ENCODE measurements at regions not wholly inside any gene's neighbourhood (a gene's known extent, or its start where the extent isn't known, plus 50 kb on each side); places are given as distances from the start of the nearest gene placed in this dataset.
"Not testable (repeated sequence)": the region's sequence is repeated elsewhere in the genome, so short reads cannot be mapped to it uniquely, and the experiment has no call there.

DNA sequence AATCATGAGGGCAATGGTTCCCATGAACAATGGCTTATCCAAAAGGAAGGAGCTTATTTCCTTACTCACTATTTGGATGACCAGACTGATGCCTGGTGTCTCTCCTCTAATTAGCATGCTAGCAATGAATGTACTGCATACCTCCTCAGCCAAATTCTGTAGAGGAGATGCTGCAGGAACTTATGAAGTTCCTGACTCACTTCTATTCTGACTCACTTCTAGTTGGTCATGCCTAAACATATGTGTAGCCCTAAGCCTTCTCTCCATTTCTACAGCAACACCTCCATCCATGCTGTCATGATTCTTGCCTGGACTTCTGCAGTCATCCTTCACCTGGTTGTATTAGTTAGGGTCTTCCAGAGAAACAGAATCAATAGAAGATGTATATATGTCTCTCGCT lies 59.9 kb upstream of the MRPS9 start:
- no peak for DNase-seq

DNA sequence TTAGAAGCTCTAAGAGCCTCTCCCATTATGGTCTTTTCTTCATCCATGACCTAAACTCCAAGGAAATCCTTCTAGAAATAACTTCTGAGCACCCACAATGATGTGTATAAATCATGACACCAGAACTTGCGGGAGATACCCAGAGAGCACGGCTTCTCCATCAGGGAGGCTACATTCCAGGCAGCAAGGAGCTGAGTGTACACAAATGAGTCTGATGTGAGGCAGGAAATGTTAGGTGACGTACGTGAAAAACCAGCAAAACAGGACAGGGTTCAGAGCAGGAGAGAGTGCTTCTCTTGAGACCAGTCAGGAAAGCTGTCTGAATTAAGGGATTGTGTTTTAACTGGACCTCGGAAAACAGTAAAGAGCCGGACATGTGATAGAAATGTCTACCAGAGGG lies 58.1 kb upstream of the MRPS9 start:
- not testable (repeated sequence) for DNase-seq

DNA sequence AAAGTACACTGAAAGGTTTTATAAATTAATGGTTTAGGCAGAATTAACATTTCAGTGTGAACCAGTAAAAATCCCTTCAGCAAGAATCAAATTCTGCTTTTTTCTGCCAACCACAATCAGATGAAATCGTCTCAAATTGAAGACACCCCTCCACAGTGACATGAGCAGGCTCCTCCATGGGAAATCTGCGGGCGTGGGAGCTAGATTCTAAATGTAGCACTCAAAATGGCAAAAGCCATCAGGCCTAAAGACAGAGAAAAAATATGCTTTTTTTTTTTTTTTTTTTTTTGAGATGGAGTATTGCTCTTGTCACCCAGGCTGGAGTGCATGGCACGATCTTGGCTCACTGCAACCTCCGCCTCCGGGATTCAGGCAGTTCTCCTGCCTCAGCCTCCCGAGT lies 55.8 kb upstream of the MRPS9 start:
- DNase-seq: no peak
